GF-D8 (cell line): ENCODE measurements at regions not wholly inside any gene's neighbourhood (a gene's known extent, or its start where the extent isn't known, plus 50 kb on each side); places are given as distances from the start of the nearest gene placed in this dataset.
"Not testable (repeated sequence)": the region's sequence is repeated elsewhere in the genome, so short reads cannot be mapped to it uniquely, and the experiment has no call there.

Source experiments
- DNase-seq: peaks from one replicate; lab custom pipeline; 2025; lab: John Stamatoyannopoulos, UW

DNA sequence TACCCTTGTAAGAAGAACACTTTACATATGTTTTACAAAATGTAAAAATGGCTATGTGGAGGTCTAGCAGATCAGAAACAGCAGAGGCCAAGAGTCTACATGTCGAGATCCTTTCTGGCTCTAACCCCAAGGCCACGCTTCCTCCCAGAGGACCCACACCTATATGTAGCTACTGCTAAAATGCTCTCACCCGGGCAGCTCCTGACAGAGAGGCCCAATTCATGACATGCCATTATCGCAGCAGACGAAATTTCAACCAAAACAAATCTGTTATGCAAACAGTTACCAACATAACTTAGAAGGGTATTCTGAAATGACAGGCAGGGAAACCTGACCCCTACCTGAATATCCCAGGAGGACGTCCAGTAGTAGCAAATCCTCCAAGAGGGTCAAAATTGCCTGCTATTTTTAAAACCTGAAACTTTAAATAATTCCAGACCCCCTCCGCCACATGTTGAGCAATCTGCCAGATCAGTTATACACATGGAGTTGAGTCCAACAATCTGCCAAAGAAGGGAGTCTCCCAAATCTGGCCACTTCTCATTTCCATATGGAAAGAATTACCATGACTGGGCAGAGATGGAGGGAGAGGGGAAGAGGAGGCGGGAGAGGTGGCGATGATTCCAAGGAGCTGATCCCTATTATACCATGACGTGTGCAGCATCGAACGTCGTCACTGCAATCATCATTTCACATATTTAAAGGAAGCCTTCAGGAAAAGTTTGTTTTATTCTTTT lies 192.9 kb upstream of the TBL1X start:
- no peak for DNase-seq

DNA sequence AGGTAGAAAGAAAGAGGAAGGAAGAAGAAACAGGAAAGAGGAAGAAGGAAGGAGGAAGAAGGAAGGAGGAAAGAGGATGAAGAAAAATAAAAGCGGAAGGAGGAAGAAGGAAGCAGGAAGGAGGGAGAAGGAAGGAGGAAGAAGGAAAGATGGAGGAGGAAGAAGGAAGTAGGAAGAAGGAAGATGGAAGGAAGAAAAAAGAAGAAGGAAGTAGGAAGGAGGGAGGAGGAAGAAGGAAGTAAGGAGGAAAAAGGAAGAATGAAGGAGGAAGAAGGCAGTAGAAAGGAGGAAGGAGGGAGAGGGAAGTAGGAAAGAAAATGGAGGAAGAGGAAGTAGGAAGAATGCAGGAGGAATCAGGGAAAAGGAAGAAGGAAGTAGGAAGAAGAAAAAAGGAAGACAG lies 191.1 kb upstream of the TBL1X start:
- no peak for DNase-seq

GRCh38 chrX:9278475-9279233 lies 186.2 kb upstream of the TBL1X start:
- no peak for DNase-seq

DNA sequence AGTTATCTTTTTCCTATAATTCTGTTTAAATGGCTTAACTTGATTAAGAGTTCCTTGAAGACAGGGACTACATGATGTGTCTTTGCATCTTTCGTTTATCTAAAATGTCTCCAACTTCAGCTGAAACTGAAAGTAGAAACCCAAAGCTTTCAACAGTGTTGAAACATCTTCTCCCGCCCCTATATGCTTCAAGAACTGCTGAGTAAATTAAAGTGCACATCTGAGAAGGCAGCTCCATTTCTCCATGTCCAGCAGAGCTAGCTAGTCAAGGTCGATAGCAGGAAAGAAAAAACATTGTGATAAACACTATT lies 185.7 kb upstream of the TBL1X start:
- no peak for DNase-seq

GRCh38 chrX:9280831-9281230 lies 184.0 kb upstream of the TBL1X start:
- DNase-seq: no peak

- DNase-seq: peak; percentile 46
These were observed 182.5 kb upstream of the TBL1X start for GRCh38 chrX:9282325-9282724.

- DNase-seq: no peak
These were observed 179.5 kb upstream of the TBL1X start for GRCh38 chrX:9285342-9285771.

GRCh38 chrX:9286234-9286633 lies 178.6 kb upstream of the TBL1X start:
- peak; percentile 19 for DNase-seq

- DNase-seq: no peak
These were observed 173.2 kb upstream of the TBL1X start for GRCh38 chrX:9291629-9292028.

DNA sequence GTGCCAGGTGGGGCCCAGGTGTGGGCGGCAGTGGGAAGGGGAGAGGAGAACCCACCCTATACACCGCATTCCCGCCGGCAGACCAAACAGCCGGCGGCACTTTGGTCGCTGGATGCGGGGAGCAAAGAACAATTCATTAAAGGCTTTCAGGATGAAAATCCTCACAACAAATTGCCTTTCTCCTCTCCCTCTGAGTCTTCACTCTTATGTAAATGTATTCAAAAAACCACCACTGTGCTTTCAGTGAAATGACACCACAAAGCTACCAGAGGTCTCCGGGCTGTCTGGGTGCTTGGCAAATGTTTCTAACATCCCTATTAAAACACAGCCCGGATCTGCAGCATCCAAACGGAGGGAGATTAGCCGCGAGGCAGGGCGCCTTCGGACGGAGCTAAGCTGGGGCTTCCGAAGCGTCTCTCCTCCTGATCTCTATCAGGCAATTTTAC lies 171.8 kb upstream of the TBL1X start:
- no peak for DNase-seq

- no peak for DNase-seq
These were observed 171.0 kb upstream of the TBL1X start for GRCh38 chrX:9293903-9294302.

GRCh38 chrX:9295551-9295950 lies 169.3 kb upstream of the TBL1X start:
- DNase-seq: no peak

- no peak for DNase-seq
These were observed 166.6 kb upstream of the TBL1X start for GRCh38 chrX:9298221-9298620.

- DNase-seq: not testable (repeated sequence)
These were observed 165.2 kb upstream of the TBL1X start for GRCh38 chrX:9299681-9300080.

- DNase-seq: no peak
These were observed 163.0 kb upstream of the TBL1X start for GRCh38 chrX:9301836-9302235.

GRCh38 chrX:9302381-9302780 lies 162.5 kb upstream of the TBL1X start:
- DNase-seq: no peak

DNA sequence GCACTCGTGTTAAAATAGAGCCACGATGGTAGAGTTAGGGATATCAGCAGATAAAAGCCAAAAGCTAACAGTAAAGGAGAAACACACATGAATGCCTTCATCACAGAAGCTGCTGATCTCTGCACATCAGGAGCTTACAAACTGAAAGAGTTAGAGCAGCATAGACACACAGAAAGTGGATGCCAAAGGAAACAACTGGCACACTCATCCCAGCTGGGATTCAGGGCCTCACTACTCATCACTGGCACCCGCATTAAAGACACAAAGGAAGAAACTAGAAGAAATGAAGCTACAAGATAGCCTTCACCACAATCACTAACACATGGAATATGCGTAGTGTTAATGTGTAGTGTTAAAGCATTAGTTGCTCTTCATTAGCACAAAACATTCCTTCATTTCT lies 156.4 kb upstream of the TBL1X start:
- DNase-seq: no peak

GRCh38 chrX:9310616-9311015 lies 154.2 kb upstream of the TBL1X start:
- no peak for DNase-seq

DNA sequence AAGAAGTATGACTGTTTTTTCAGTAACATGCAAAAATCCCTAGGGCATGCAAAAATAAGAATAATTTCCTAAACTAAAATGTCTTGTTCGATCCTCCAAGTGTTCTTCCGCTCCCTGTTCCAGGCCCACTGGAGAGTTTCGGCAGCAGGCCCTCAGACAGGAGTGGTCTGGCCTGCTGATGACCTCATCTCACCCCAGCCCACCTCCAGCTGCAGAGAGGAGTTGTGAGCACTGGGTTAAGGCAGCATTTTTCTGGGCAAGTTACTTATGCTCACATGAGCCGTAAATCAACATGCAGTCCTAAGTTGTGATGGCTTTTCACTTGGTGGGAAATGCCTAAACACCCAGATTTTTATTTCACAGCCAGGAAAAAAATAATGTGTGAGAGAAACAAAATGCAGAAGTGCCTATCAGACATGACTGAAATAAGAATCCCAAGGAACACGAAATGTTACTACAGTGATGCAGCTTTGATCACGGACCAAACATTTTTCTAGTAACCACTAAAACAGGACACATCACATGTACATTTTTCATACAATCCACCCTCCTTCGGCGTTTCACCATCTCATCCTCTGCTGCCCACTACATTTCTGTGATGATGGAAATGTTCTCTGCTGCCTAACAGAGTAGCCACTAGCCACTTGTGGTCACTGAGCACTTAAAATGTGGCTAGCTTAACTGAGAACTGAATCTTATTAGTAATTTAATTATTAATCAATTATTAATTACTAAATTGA lies 153.3 kb upstream of the TBL1X start:
- DNase-seq: no peak

GRCh38 chrX:9312922-9313867 lies 151.7 kb upstream of the TBL1X start:
- DNase-seq: no peak

DNA sequence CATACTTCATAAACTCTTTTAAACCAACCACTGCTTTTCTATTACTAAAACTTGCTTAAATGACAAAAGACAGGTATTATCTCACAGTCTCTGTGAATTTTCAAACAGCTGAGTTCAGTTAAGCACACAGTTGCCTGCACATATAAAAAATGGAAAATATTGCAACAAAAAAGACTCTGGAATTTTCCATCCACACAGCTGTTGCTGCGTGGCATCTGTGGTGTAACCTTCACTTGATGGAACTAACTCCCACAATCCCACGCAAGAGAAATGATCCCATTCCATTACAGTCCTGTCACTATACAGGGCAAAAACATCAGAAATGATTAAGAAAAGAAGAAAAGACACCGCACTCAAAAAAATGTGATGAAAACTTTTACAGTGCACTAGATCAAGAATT lies 149.8 kb upstream of the TBL1X start:
- DNase-seq: no peak

DNA sequence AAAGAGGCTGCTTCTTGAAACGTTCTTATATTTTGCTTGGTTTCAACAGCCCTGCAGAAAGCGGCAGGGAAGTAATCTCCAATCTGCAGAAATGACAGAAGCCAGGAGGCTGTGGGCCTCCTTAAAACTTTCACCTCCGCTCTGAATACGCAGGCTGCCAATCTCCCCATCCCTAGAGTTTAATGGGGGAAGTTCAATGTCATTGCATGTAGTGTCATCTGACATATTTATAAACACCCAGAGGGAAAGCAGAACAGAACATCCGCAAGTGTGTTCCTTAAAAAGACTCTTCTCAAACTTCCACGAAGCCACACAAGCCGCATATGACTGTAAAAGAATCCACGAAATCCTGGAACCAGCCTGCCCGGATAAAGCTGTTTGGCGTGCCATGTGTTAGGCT lies 148.8 kb upstream of the TBL1X start:
- DNase-seq: no peak
